ENCODE measurements at regions not wholly inside any gene's neighbourhood (a gene's known extent, or its start where the extent isn't known, plus 50 kb on each side); places are given as distances from the start of the nearest gene placed in this dataset.

GRCh38 chr5:7068156-7068555 is 327.8 kb upstream of the ADCY2 start (continued):
- TF ChIP-seq TCF7 (CRISPR knock-in tag; IDR thresholded peaks at IDR 0.05; ENCODE audit: low read depth) (no peak), ZNF532 (CRISPR knock-in tag; IDR thresholded peaks at IDR 0.05; ENCODE audit: borderline replicate concordance) (no peak)

- peaks cover 12% of the 10 kb centered on the region for H3K9me3 Mint-ChIP-seq
- no peak overlapping the region for H3K27ac Mint-ChIP-seq
- H3K4me1 Mint-ChIP-seq = peaks cover 12% of the 10 kb centered on the region
- no peaks in the 10 kb centered on the region for H3K27me3 Mint-ChIP-seq (ENCODE audit: low read depth)
- ChIA-PET POLR2A (no interaction called here), CTCF (no interaction called here)
- ATAC-seq (no peak), DNase-seq (ENCODE audit: low spot score) (no peak)
- no peak overlapping the region for H3K4me3 Mint-ChIP-seq
- H3K36me3 Mint-ChIP-seq = no peaks in the 10 kb centered on the region; the same call in 1 of the 2 replicates
- TF ChIP-seq ZNF138 (CRISPR knock-in tag; conservative IDR thresholded peaks at IDR 0.05) (no peak), ZNF219 (CRISPR knock-in tag; IDR thresholded peaks at IDR 0.05; ENCODE audit: borderline replicate concordance) (no peak), AR (CRISPR knock-in tag; IDR thresholded peaks at IDR 0.05) (no peak), CDX4 (CRISPR knock-in tag; IDR thresholded peaks at IDR 0.05; ENCODE audit: borderline replicate concordance) (no peak), IRF1 (CRISPR knock-in tag; IDR thresholded peaks at IDR 0.05) (no peak), ZNF425 (CRISPR knock-in tag; conservative IDR thresholded peaks at IDR 0.05) (no peak), RORB (CRISPR knock-in tag; IDR thresholded peaks at IDR 0.05) (no peak), ATF2 (CRISPR knock-in tag; IDR thresholded peaks at IDR 0.05; ENCODE audit: borderline replicate concordance, low read depth) (no peak), E2F4 (CRISPR knock-in tag; IDR thresholded peaks at IDR 0.05; ENCODE audit: borderline replicate concordance, low read depth) (no peak), HMGA2 (CRISPR knock-in tag; IDR thresholded peaks at IDR 0.05) (no peak), USF1 (CRISPR knock-in tag; IDR thresholded peaks at IDR 0.05) (no peak), FOXP4 (CRISPR knock-in tag; IDR thresholded peaks at IDR 0.05) (no peak), ZMAT4 (CRISPR knock-in tag; IDR thresholded peaks at IDR 0.05) (no peak), IRF2 (CRISPR knock-in tag; IDR thresholded peaks at IDR 0.05; ENCODE audit: borderline replicate concordance, low read depth) (no peak)
Measured at GRCh38 chr5:7068899-7069298, 327.0 kb upstream of the ADCY2 start.
